Ishikawa (cell line): ENCODE measurements at regions not wholly inside any gene's neighbourhood (a gene's known extent, or its start where the extent isn't known, plus 50 kb on each side); places are given as distances from the start of the nearest gene placed in this dataset.

ENCODE experiments used
- CEBPB ChIP-seq: IDR thresholded peaks from 2 replicates; pipeline ENCODE4 v1.6.1; 2012
- CREB1 ChIP-seq: IDR thresholded peaks from 2 replicates; pipeline ENCODE4 v1.6.1; 2012; ENCODE audit warnings: low read depth
- EGR1 ChIP-seq: IDR thresholded peaks from 2 replicates; pipeline ENCODE4 v1.6.1; 2012
- EP300 ChIP-seq: IDR thresholded peaks from 2 replicates; pipeline ENCODE4 v1.6.1; 2012; ENCODE audit warnings: borderline replicate concordance
- FOXM1 ChIP-seq: IDR thresholded peaks from 2 replicates; pipeline ENCODE4 v1.6.1; 2012; ENCODE audit warnings: low read depth, borderline replicate concordance
- MAX ChIP-seq: IDR thresholded peaks from 2 replicates; pipeline ENCODE4 v1.6.1; 2012
- NFIC ChIP-seq: IDR thresholded peaks from 2 replicates; pipeline ENCODE4 v1.6.1; 2012
- RAD21 ChIP-seq: IDR thresholded peaks from 2 replicates; pipeline ENCODE4 v1.6.1; 2012; ENCODE audit warnings: low read depth
- REST ChIP-seq: IDR thresholded peaks from 2 replicates; pipeline ENCODE4 v1.6.1; 2012; ENCODE audit warnings: low read depth, mild to moderate bottlenecking
- TAF1 ChIP-seq: IDR thresholded peaks from 2 replicates; pipeline ENCODE4 v1.6.1; 2012; ENCODE audit warnings: low read depth, mild to moderate bottlenecking
- TCF12 ChIP-seq: IDR thresholded peaks from 2 replicates; pipeline ENCODE4 v1.6.1; 2012; ENCODE audit warnings: low read depth
- TEAD4 ChIP-seq: IDR thresholded peaks from 2 replicates; pipeline ENCODE4 v1.6.1; 2012
- USF1 ChIP-seq: IDR thresholded peaks from 2 replicates; pipeline ENCODE4 v1.6.1; 2012
- YY1 ChIP-seq: IDR thresholded peaks from 2 replicates; pipeline ENCODE4 v1.6.1; 2012; ENCODE audit warnings: low read depth
- ZBTB7A ChIP-seq: IDR thresholded peaks from 2 replicates; pipeline ENCODE4 v1.6.1; 2012; ENCODE audit warnings: low read depth

- TF ChIP-seq TCF12 (no peak), CREB1 (no peak), CEBPB (no peak), FOXM1 (no peak), TAF1 (no peak)
Measured at GRCh38 chr15:95880031-95880570, 450.4 kb upstream of the NR2F2 start.

GRCh38 chr15:95880630-95881029, 449.9 kb upstream of the NR2F2 start:
- TF ChIP-seq ZBTB7A, result no peak
- TF ChIP-seq CREB1, result no peak
- TF ChIP-seq TEAD4, result no peak
- TF ChIP-seq FOXM1, result no peak

- TF ChIP-seq YY1 (no peak), USF1 (no peak), MAX (no peak), EP300 (no peak), EGR1 (no peak), TAF1 (no peak), FOXM1 (no peak), RAD21 (no peak), TEAD4 (no peak), TCF12 (no peak), ZBTB7A (no peak), NFIC (no peak), CEBPB (no peak), REST (no peak), CREB1 (no peak)
Measured at GRCh38 chr15:95883064-95883463, 447.4 kb upstream of the NR2F2 start.

GRCh38 chr15:95884276-95884675, 446.2 kb upstream of the NR2F2 start:
- no peak for TF ChIP-seq ZBTB7A
- no peak for TF ChIP-seq RAD21

GRCh38 chr15:95887666-95888390, 442.7 kb upstream of the NR2F2 start:
- no peak for TF ChIP-seq EGR1
- TF ChIP-seq TEAD4, result no peak
- TF ChIP-seq RAD21, result no peak

GRCh38 chr15:95888762-95889161, 441.7 kb upstream of the NR2F2 start:
- TF ChIP-seq CREB1 (no peak), YY1 (no peak), EP300 (no peak), ZBTB7A (no peak), TAF1 (no peak), REST (no peak), CEBPB (no peak), EGR1 (no peak), USF1 (no peak)

GRCh38 chr15:95894407-95894956, 436.0 kb upstream of the NR2F2 start:
- TF ChIP-seq YY1, result no peak
- no peak for TF ChIP-seq CREB1
- TF ChIP-seq TCF12, result no peak
- no peak for TF ChIP-seq TEAD4
- no peak for TF ChIP-seq EGR1
- no peak for TF ChIP-seq TAF1
- no peak for TF ChIP-seq RAD21
- no peak for TF ChIP-seq REST
- no peak for TF ChIP-seq FOXM1
- TF ChIP-seq NFIC, result no peak
- no peak for TF ChIP-seq USF1
- TF ChIP-seq MAX, result no peak
- no peak for TF ChIP-seq ZBTB7A
- TF ChIP-seq EP300, result no peak
- no peak for TF ChIP-seq CEBPB
